Neural progenitor cell (in vitro differentiated cells): ENCODE measurements at regions not wholly inside any gene's neighbourhood (a gene's known extent, or its start where the extent isn't known, plus 50 kb on each side); places are given as distances from the start of the nearest gene placed in this dataset.

Experiments
- EZH2 ChIP-seq: fragments of 200-600 bp; sonication (generic); IDR thresholded peaks from 2 replicates; pipeline ENCODE4 v1.6.1; 2017; ENCODE audit warnings: antibody characterized with exemption, mild to moderate bottlenecking, moderate library complexity
- TF ChIP-seq, protein P1 (sequence below): fragments of 200-600 bp; sonication (generic); IDR thresholded peaks from 2 replicates; pipeline ENCODE4 v1.5.1; 2017; ENCODE audit warnings: antibody characterized with exemption, mild to moderate bottlenecking

DNA sequence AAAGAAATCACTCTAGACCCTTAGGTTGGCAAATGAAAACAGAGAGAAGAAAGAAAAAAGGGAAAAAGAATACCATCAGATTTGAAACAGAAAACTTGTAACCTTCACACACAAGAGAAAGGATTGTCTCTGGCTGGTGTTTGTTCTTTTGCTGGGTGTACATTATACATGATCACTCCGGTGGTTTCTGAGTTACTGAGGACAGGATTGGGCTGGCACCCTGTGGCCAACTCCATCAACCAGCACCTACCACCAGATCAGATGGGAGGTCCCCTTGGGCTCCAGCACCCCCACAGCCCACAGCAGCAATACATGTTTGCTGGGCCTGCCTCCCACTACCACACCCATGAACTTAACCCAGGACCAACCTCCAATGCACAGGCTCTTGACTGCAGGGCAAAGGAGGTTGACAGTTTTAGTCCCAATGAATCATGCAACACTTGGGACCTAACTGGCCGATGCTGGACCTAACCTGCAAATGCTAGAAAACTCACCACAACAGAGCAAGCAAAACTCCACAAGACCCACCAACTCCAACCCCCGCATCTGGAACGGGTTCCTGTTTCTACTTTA, 308.3 kb downstream of the SOX9 start:
- TF ChIP-seq, protein P1, sequence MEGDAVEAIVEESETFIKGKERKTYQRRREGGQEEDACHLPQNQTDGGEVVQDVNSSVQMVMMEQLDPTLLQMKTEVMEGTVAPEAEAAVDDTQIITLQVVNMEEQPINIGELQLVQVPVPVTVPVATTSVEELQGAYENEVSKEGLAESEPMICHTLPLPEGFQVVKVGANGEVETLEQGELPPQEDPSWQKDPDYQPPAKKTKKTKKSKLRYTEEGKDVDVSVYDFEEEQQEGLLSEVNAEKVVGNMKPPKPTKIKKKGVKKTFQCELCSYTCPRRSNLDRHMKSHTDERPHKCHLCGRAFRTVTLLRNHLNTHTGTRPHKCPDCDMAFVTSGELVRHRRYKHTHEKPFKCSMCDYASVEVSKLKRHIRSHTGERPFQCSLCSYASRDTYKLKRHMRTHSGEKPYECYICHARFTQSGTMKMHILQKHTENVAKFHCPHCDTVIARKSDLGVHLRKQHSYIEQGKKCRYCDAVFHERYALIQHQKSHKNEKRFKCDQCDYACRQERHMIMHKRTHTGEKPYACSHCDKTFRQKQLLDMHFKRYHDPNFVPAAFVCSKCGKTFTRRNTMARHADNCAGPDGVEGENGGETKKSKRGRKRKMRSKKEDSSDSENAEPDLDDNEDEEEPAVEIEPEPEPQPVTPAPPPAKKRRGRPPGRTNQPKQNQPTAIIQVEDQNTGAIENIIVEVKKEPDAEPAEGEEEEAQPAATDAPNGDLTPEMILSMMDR = no peak
- TF ChIP-seq EZH2 = no peak
